PC-3 (cell line): ENCODE measurements at regions not wholly inside any gene's neighbourhood (a gene's known extent, or its start where the extent isn't known, plus 50 kb on each side); places are given as distances from the start of the nearest gene placed in this dataset.
"Not testable (repeated sequence)": the region's sequence is repeated elsewhere in the genome, so short reads cannot be mapped to it uniquely, and the experiment has no call there.

Source experiments
- ATAC-seq: fragments of 200-7000 bp; cut with Tn5 transposase; 2 replicates; pipeline ENCODE4 v1.9.1; 2020; ENCODE audit warnings: mild to moderate bottlenecking, moderate library complexity
- BruUV-seq: library from RNA; stranded (reverse); fragments of 400-500 nt; replicated peaks from 2 replicates; lab custom pipeline; 2021; lab: Mats Ljungman, UMichigan
- CTCF ChIA-PET: fragments of 300-600 bp; sonication (Branson Sonifier 250); formaldehyde crosslinking; loops from one replicate; lab custom pipeline; 2022; ENCODE audit warnings: antibody characterized with exemption; lab: Charles Lee
- POLR2A ChIA-PET: fragments of 300-600 bp; sonication (Branson Sonifier 250); formaldehyde crosslinking; loops from one replicate; lab custom pipeline; 2022; ENCODE audit warnings: antibody characterized with exemption; ENCODE audit not compliant: unreplicated experiment; lab: Charles Lee
- DNase-seq: peaks from one replicate; pipeline ENCODE4 v3.0.0-alpha.2; 2015
- H2AFZ ChIP-seq: fragments of 300-600 bp; sonication (generic); 2 replicates; pipeline ENCODE4 v1.6.0; 2016; ENCODE audit warnings: antibody characterized with exemption, low read length
- H3F3A ChIP-seq: fragments of 300-600 bp; sonication (generic); one replicate; pipeline ENCODE4 v1.6.0; 2017; ENCODE audit warnings: antibody characterized with exemption, low read length, control low read depth, mild to moderate bottlenecking; ENCODE audit not compliant: unreplicated experiment
- H3K27ac ChIP-seq: fragments of 300-600 bp; sonication (generic); 2 replicates; pipeline ENCODE4 v1.5.1; 2016; ENCODE audit warnings: mild to moderate bottlenecking, low read length
- H3K27me3 ChIP-seq: fragments of 300-600 bp; sonication (generic); 2 replicates; pipeline ENCODE4 v1.6.1; 2016; ENCODE audit warnings: low read length, mixed read lengths
- H3K36me3 ChIP-seq: fragments of 300-600 bp; sonication (generic); 2 replicates; pipeline ENCODE4 v1.6.1; 2016; ENCODE audit warnings: low read depth, mixed run types, low read length, mixed read lengths
- H3K4me1 ChIP-seq: fragments of 300-600 bp; sonication (generic); 2 replicates; pipeline ENCODE4 v1.5.1; 2016; ENCODE audit warnings: low read length; ENCODE audit not compliant: insufficient read depth
- H3K4me2 ChIP-seq: fragments of 300-600 bp; sonication (generic); 2 replicates; pipeline ENCODE4 v1.6.0; 2016; ENCODE audit warnings: low read length
- H3K4me3 ChIP-seq: fragments of 300-600 bp; sonication (generic); 2 replicates; pipeline ENCODE4 v1.5.1; 2016; ENCODE audit warnings: mild to moderate bottlenecking, low read length, mixed read lengths
- H3K79me2 ChIP-seq: fragments of 300-600 bp; sonication (generic); 2 replicates; pipeline ENCODE4 v1.6.1; 2017; ENCODE audit warnings: low read length, mixed read lengths
- H3K9ac ChIP-seq: fragments of 300-600 bp; sonication (generic); 2 replicates; pipeline ENCODE4 v1.6.0; 2016; ENCODE audit warnings: mild to moderate bottlenecking, low read length
- H3K9me2 ChIP-seq: fragments of 300-600 bp; sonication (generic); replicated peaks from 2 replicates; pipeline ENCODE4 v1.6.1; 2016; ENCODE audit warnings: mixed run types, low read length, mixed read lengths
- H3K9me3 ChIP-seq: fragments of 300-600 bp; sonication (generic); 2 replicates; pipeline ENCODE4 v1.6.1; 2016; ENCODE audit warnings: low read length, mixed read lengths
- H4K20me1 ChIP-seq: fragments of 300-600 bp; sonication (generic); 2 replicates; pipeline ENCODE4 v1.6.1; 2016; ENCODE audit warnings: low read length, mixed read lengths
- CTCF ChIP-seq: fragments of 300-600 bp; sonication (generic); conservative IDR thresholded peaks from 2 replicates; pipeline ENCODE4 v1.5.1; 2017; ENCODE audit warnings: antibody characterized with exemption, low read depth, mild to moderate bottlenecking, low read length
- EZH2 ChIP-seq: fragments of 300-600 bp; sonication (generic); IDR thresholded peaks from one replicate; pipeline ENCODE4 v1.6.1; 2017; ENCODE audit warnings: antibody characterized with exemption, mild to moderate bottlenecking, low read length; ENCODE audit not compliant: unreplicated experiment
- EZH2phosphoT487 ChIP-seq: fragments of 300-600 bp; sonication (generic); IDR thresholded peaks from 2 replicates; pipeline ENCODE4 v1.6.1; 2018; ENCODE audit warnings: mild to moderate bottlenecking, antibody characterized with exemption, low read length, borderline replicate concordance
- intact Hi-C: fragments of 100-400 bp; cut with micrococcal nuclease; formaldehyde crosslinking; loops from 2 replicates; pipeline ENCODE4 v1.9.0; 2023

GRCh38 chr7:106499897-106500296, 161.1 kb downstream of the CCDC71L start:
- Histone ChIP-seq H2AFZ (no peak overlapping the region), H4K20me1 (no peaks in the 10 kb centered on the region), H3K27ac (no peak overlapping the region), H3K9ac (no peak overlapping the region), H3K4me3 (no peak overlapping the region), H3K4me1 (no peaks in the 10 kb centered on the region), H3K9me3 (no peaks in the 10 kb centered on the region), H3K9me2 (no peaks in the 10 kb centered on the region), H3K4me2 (no peak overlapping the region), H3K79me2 (no peaks in the 10 kb centered on the region), H3F3A (no peaks in the 10 kb centered on the region), H3K36me3 (no peaks in the 10 kb centered on the region), H3K27me3 (no peaks in the 10 kb centered on the region)
- CTCF ChIA-PET, result no interaction called here
- TF ChIP-seq EZH2 (no peak), CTCF (no peak), EZH2phosphoT487 (no peak)
- no peak for ATAC-seq
- POLR2A ChIA-PET, result no interaction called here
- DNase-seq, result no peak
- no TSS peak for BruUV-seq
- intact Hi-C loops, result no loop called here

GRCh38 chr7:106498005-106498404, 163.0 kb downstream of the CCDC71L start:
- ATAC-seq, H3K36me3 ChIP-seq, H4K20me1 ChIP-seq, H3F3A ChIP-seq, H3K4me1 ChIP-seq, H3K27ac ChIP-seq, H3K9ac ChIP-seq, CTCF ChIA-PET, H3K9me3 ChIP-seq, DNase-seq, H3K27me3 ChIP-seq, BruUV-seq, intact Hi-C loops, H3K4me3 ChIP-seq, H3K9me2 ChIP-seq, H2AFZ ChIP-seq, H3K4me2 ChIP-seq, H3K79me2 ChIP-seq: not testable (repeated sequence)
- POLR2A ChIA-PET, result interaction anchor here (0.7 kb wide), 1 partner anchor 1995 kb away, joined by 3 read pairs; no protein-coding TSS in a partner anchor

- BruUV-seq, result no TSS peak
- no peak for TF ChIP-seq EZH2
- TF ChIP-seq CTCF, result no peak
- no peak for TF ChIP-seq EZH2phosphoT487
- Histone ChIP-seq H3K27me3 (no peaks in the 10 kb centered on the region), H4K20me1 (no peaks in the 10 kb centered on the region), H3K9me3 (no peaks in the 10 kb centered on the region), H3K4me3 (no peak overlapping the region), H3K79me2 (no peaks in the 10 kb centered on the region), H3K36me3 (no peaks in the 10 kb centered on the region), H3K4me2 (no peak overlapping the region), H3F3A (no peaks in the 10 kb centered on the region), H3K27ac (no peak overlapping the region), H2AFZ (no peak overlapping the region), H3K4me1 (no peaks in the 10 kb centered on the region), H3K9me2 (no peaks in the 10 kb centered on the region), H3K9ac (no peak overlapping the region)
- ATAC-seq (no peak), DNase-seq (no peak)
- CTCF ChIA-PET, result no interaction called here
- intact Hi-C loops, result no loop called here
- POLR2A ChIA-PET, result no interaction called here
Observed at GRCh38 chr7:106493041-106493731, 167.8 kb downstream of the CCDC71L start.
